ENCODE measurements at regions not wholly inside any gene's neighbourhood (a gene's known extent, or its start where the extent isn't known, plus 50 kb on each side); places are given as distances from the start of the nearest gene placed in this dataset.

DNA sequence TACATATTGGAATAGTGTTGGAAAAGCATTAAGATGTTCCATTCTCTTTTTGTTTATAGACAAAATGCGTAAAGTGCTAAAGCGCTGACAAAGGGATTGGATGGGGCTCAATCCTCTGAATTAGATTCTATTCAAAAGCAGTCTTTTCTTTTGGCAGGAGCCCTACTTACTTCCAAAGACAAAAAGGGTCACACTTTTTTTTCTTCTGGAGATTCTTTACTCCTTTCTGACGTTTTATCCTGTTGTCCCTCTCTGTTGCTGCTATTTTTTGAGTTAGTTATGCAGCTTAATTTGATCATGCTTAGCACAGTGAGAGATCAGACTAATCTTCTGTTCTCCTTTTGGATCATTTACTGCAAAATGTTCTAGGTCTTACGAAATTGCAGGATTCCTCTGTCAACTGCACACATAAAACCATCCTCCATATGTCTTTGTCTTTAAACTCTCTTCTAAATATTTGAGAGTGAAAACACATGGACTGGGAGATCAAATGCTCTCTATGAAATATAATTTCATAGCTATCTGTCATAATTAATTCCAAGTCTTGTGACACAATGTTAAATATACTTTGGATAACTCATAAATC is 656.4 kb upstream of the ADGRL2 start:
- TF ChIP-seq, protein P1, sequence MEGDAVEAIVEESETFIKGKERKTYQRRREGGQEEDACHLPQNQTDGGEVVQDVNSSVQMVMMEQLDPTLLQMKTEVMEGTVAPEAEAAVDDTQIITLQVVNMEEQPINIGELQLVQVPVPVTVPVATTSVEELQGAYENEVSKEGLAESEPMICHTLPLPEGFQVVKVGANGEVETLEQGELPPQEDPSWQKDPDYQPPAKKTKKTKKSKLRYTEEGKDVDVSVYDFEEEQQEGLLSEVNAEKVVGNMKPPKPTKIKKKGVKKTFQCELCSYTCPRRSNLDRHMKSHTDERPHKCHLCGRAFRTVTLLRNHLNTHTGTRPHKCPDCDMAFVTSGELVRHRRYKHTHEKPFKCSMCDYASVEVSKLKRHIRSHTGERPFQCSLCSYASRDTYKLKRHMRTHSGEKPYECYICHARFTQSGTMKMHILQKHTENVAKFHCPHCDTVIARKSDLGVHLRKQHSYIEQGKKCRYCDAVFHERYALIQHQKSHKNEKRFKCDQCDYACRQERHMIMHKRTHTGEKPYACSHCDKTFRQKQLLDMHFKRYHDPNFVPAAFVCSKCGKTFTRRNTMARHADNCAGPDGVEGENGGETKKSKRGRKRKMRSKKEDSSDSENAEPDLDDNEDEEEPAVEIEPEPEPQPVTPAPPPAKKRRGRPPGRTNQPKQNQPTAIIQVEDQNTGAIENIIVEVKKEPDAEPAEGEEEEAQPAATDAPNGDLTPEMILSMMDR (IDR thresholded peaks at IDR 0.05 in 8 of 11, conservative IDR thresholded peaks at IDR 0.05 in 3 of 11) = no peak
- TF ChIP-seq POLR2AphosphoS5 (IDR thresholded peaks at IDR 0.05) = no peak
